ENCODE measurements at regions not wholly inside any gene's neighbourhood (a gene's known extent, or its start where the extent isn't known, plus 50 kb on each side); places are given as distances from the start of the nearest gene placed in this dataset.

- no peak for ATAC-seq
Measured at GRCh38 chr2:149986861-149987260, 399.3 kb upstream of the MMADHC start.

DNA sequence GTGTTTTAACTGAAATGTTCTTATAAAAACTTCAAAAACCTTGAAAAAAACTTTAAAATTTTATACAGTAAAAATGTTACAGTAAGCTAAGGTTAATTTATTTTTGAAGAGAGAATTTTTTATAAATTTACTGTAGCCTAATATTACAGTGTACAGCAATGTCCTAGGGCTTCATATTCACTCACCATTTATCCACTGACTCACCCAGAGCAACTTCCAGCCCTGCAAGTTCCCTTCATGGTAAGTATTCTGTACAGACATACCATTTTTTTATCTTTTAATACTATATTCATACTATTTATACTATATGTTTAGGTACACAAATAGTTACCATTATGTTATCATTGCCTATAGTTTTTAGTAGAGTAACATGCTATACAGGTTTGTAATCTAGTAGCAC, 396.7 kb upstream of the MMADHC start:
- TF ChIP-seq ZC3H10 (CRISPR knock-in tag; IDR thresholded peaks at IDR 0.05) (no peak), PPARA (CRISPR knock-in tag; IDR thresholded peaks at IDR 0.05; ENCODE audit: borderline replicate concordance) (no peak), RARB (CRISPR knock-in tag; IDR thresholded peaks at IDR 0.05) (no peak), TOX (CRISPR knock-in tag; IDR thresholded peaks at IDR 0.05; ENCODE audit: borderline replicate concordance) (no peak), ZFP30 (CRISPR knock-in tag; IDR thresholded peaks at IDR 0.05) (no peak), GLIS3 (CRISPR knock-in tag; IDR thresholded peaks at IDR 0.05) (no peak), OSR1 (CRISPR knock-in tag; IDR thresholded peaks at IDR 0.05) (no peak), ZNF8 (CRISPR knock-in tag; IDR thresholded peaks at IDR 0.05) (no peak), BACH2 (CRISPR knock-in tag; IDR thresholded peaks at IDR 0.05; ENCODE audit: borderline replicate concordance) (no peak), CSDC2 (CRISPR knock-in tag; IDR thresholded peaks at IDR 0.05) (no peak), ESRRG (CRISPR knock-in tag; IDR thresholded peaks at IDR 0.05) (no peak), CSRNP3 (CRISPR knock-in tag; IDR thresholded peaks at IDR 0.05) (no peak), ZFP3 (CRISPR knock-in tag; IDR thresholded peaks at IDR 0.05) (no peak), ARNTL (CRISPR knock-in tag; IDR thresholded peaks at IDR 0.05; ENCODE audit: borderline replicate concordance, low read depth) (no peak), ZNF565 (CRISPR knock-in tag; conservative IDR thresholded peaks at IDR 0.05; ENCODE audit: low read depth) (no peak)
- TF ChIP-seq, protein P1, sequence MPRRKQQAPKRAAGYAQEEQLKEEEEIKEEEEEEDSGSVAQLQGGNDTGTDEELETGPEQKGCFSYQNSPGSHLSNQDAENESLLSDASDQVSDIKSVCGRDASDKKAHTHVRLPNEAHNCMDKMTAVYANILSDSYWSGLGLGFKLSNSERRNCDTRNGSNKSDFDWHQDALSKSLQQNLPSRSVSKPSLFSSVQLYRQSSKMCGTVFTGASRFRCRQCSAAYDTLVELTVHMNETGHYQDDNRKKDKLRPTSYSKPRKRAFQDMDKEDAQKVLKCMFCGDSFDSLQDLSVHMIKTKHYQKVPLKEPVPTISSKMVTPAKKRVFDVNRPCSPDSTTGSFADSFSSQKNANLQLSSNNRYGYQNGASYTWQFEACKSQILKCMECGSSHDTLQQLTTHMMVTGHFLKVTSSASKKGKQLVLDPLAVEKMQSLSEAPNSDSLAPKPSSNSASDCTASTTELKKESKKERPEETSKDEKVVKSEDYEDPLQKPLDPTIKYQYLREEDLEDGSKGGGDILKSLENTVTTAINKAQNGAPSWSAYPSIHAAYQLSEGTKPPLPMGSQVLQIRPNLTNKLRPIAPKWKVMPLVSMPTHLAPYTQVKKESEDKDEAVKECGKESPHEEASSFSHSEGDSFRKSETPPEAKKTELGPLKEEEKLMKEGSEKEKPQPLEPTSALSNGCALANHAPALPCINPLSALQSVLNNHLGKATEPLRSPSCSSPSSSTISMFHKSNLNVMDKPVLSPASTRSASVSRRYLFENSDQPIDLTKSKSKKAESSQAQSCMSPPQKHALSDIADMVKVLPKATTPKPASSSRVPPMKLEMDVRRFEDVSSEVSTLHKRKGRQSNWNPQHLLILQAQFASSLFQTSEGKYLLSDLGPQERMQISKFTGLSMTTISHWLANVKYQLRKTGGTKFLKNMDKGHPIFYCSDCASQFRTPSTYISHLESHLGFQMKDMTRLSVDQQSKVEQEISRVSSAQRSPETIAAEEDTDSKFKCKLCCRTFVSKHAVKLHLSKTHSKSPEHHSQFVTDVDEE (CRISPR knock-in tag; IDR thresholded peaks at IDR 0.05): no peak
- TF ChIP-seq, protein P2, sequence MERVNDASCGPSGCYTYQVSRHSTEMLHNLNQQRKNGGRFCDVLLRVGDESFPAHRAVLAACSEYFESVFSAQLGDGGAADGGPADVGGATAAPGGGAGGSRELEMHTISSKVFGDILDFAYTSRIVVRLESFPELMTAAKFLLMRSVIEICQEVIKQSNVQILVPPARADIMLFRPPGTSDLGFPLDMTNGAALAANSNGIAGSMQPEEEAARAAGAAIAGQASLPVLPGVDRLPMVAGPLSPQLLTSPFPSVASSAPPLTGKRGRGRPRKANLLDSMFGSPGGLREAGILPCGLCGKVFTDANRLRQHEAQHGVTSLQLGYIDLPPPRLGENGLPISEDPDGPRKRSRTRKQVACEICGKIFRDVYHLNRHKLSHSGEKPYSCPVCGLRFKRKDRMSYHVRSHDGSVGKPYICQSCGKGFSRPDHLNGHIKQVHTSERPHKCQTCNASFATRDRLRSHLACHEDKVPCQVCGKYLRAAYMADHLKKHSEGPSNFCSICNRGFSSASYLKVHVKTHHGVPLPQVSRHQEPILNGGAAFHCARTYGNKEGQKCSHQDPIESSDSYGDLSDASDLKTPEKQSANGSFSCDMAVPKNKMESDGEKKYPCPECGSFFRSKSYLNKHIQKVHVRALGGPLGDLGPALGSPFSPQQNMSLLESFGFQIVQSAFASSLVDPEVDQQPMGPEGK (CRISPR knock-in tag; IDR thresholded peaks at IDR 0.05; ENCODE audit: borderline replicate concordance): no peak
- TF ChIP-seq, protein P3, sequence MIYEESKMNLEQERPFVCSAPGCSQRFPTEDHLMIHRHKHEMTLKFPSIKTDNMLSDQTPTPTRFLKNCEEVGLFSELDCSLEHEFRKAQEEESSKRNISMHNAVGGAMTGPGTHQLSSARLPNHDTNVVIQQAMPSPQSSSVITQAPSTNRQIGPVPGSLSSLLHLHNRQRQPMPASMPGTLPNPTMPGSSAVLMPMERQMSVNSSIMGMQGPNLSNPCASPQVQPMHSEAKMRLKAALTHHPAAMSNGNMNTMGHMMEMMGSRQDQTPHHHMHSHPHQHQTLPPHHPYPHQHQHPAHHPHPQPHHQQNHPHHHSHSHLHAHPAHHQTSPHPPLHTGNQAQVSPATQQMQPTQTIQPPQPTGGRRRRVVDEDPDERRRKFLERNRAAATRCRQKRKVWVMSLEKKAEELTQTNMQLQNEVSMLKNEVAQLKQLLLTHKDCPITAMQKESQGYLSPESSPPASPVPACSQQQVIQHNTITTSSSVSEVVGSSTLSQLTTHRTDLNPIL (CRISPR knock-in tag; IDR thresholded peaks at IDR 0.05; ENCODE audit: low read depth): no peak
- TF ChIP-seq, protein P4, sequence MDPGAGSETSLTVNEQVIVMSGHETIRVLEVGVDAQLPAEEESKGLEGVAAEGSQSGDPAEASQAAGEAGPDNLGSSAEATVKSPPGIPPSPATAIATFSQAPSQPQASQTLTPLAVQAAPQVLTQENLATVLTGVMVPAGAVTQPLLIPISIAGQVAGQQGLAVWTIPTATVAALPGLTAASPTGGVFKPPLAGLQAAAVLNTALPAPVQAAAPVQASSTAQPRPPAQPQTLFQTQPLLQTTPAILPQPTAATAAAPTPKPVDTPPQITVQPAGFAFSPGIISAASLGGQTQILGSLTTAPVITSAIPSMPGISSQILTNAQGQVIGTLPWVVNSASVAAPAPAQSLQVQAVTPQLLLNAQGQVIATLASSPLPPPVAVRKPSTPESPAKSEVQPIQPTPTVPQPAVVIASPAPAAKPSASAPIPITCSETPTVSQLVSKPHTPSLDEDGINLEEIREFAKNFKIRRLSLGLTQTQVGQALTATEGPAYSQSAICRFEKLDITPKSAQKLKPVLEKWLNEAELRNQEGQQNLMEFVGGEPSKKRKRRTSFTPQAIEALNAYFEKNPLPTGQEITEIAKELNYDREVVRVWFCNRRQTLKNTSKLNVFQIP (CRISPR knock-in tag; IDR thresholded peaks at IDR 0.05; ENCODE audit: borderline replicate concordance, low read depth): no peak
- ATAC-seq: no peak

More at GRCh38 chr2:149986861-149987260, 399.3 kb upstream of the MMADHC start:
- no peak for TF ChIP-seq ARNTL (CRISPR knock-in tag; IDR thresholded peaks at IDR 0.05; ENCODE audit: borderline replicate concordance, low read depth)
- TF ChIP-seq ZFP30 (CRISPR knock-in tag; IDR thresholded peaks at IDR 0.05): no peak
- no peak for TF ChIP-seq ISL1 (CRISPR knock-in tag; IDR thresholded peaks at IDR 0.05)
- TF ChIP-seq, protein P2 (CRISPR knock-in tag; IDR thresholded peaks at IDR 0.05; ENCODE audit: borderline replicate concordance): no peak
- TF ChIP-seq, protein P4 (CRISPR knock-in tag; IDR thresholded peaks at IDR 0.05; ENCODE audit: borderline replicate concordance, low read depth): no peak
- no peak for TF ChIP-seq ZFP3 (CRISPR knock-in tag; IDR thresholded peaks at IDR 0.05)
- TF ChIP-seq TOX (CRISPR knock-in tag; IDR thresholded peaks at IDR 0.05; ENCODE audit: borderline replicate concordance): no peak

Data from SK-N-SH treated with all-trans-retinoic acid at 6 μM for 48 hours (cell line).